ENCODE measurements at regions not wholly inside any gene's neighbourhood (a gene's known extent, or its start where the extent isn't known, plus 50 kb on each side); places are given as distances from the start of the nearest gene placed in this dataset.

GRCh38 chr5:93034621-93035590, 546.1 kb downstream of the NR2F1-AS1 start:
- TF ChIP-seq CTCF (IDR thresholded peaks at IDR 0.05 in 4 of 5, conservative IDR thresholded peaks at IDR 0.05 in 1 of 5) (no peak), POLR2A (IDR thresholded peaks at IDR 0.05) (no peak)
- H3K27me3 ChIP-seq: no peaks in the 10 kb centered on the region
- H3K4me3 ChIP-seq: no peak overlapping the region
- no peaks in the 10 kb centered on the region for H3K9me3 ChIP-seq
- no peak for DNase-seq
- in situ Hi-C loops (cut with MboI; ENCODE audit: low sequenced_read_pairs in 4 of 4) (no loop called here), intact Hi-C loops (cut with DNase I; ENCODE audit: low total_unique reads) (no loop called here)
- no peak for ATAC-seq
- H3K27ac ChIP-seq: no peak overlapping the region
- H3K36me3 ChIP-seq: no peaks in the 10 kb centered on the region
- no peaks in the 10 kb centered on the region for H3K4me1 ChIP-seq

- in situ Hi-C loops (cut with MboI; ENCODE audit: low sequenced_read_pairs in 4 of 4): no loop called here
- no peak for ATAC-seq
- TF ChIP-seq CTCF (IDR thresholded peaks at IDR 0.05 in 4 of 5, conservative IDR thresholded peaks at IDR 0.05 in 1 of 5): no peak
- no peak for TF ChIP-seq POLR2A (IDR thresholded peaks at IDR 0.05)
- intact Hi-C loops (cut with DNase I; ENCODE audit: low total_unique reads): no loop called here
- H3K36me3 ChIP-seq: no peaks in the 10 kb centered on the region
- no peaks in the 10 kb centered on the region for H3K9me3 ChIP-seq
- no peak for DNase-seq
- H3K4me1 ChIP-seq: no peaks in the 10 kb centered on the region
- no peaks in the 10 kb centered on the region for H3K27me3 ChIP-seq
- no peak overlapping the region for H3K27ac ChIP-seq
- no peak overlapping the region for H3K4me3 ChIP-seq
These were observed 558.1 kb downstream of the NR2F1-AS1 start for GRCh38 chr5:93022796-93023447.

GRCh38 chr5:93022211-93022610, 558.8 kb downstream of the NR2F1-AS1 start:
- TF ChIP-seq CTCF (IDR thresholded peaks at IDR 0.05 in 4 of 5, conservative IDR thresholded peaks at IDR 0.05 in 1 of 5) (no peak), POLR2A (IDR thresholded peaks at IDR 0.05) (no peak)
- intact Hi-C loops (cut with DNase I; ENCODE audit: low total_unique reads): no loop called here
- H3K27ac ChIP-seq: no peak overlapping the region
- H3K36me3 ChIP-seq: no peaks in the 10 kb centered on the region
- H3K4me1 ChIP-seq: no peaks in the 10 kb centered on the region
- DNase-seq (no peak), ATAC-seq (no peak)
- no peaks in the 10 kb centered on the region for H3K27me3 ChIP-seq
- in situ Hi-C loops (cut with MboI; ENCODE audit: low sequenced_read_pairs in 4 of 4): no loop called here
- no peaks in the 10 kb centered on the region for H3K9me3 ChIP-seq
- H3K4me3 ChIP-seq: no peak overlapping the region

DNA sequence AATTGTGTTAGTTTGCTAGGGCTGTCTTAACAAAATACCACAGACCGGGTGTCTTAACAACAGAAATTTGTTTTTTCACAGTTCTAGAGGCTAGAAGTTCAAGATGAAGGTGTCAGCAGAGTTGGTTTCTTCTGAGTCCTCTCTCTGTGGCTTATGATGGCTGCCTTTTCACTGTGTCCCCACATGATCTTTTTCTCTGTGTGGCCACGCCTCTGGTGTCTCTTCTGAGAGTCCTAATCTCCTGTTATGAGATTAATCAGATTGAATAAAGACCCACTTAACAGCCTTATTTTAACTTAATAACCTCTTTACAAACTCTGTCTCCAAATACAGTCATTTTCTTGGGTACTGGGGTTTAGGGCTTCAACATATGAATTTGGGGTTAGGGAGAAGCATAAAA, 561.1 kb downstream of the NR2F1-AS1 start:
- TF ChIP-seq POLR2A (IDR thresholded peaks at IDR 0.05): no peak
- TF ChIP-seq CTCF (IDR thresholded peaks at IDR 0.05 in 4 of 5, conservative IDR thresholded peaks at IDR 0.05 in 1 of 5): no peak
- in situ Hi-C loops (cut with MboI; ENCODE audit: low sequenced_read_pairs in 4 of 4): no loop called here
- Histone ChIP-seq H3K4me1 (no peaks in the 10 kb centered on the region), H3K9me3 (no peaks in the 10 kb centered on the region), H3K27me3 (no peaks in the 10 kb centered on the region), H3K27ac (no peak overlapping the region), H3K4me3 (no peak overlapping the region), H3K36me3 (no peaks in the 10 kb centered on the region)
- intact Hi-C loops (cut with DNase I; ENCODE audit: low total_unique reads): no loop called here
- no peak for DNase-seq
- no peak for ATAC-seq
